Stimulated activated CD8-positive, alpha-beta memory T cell treated with anti-CD3 and anti-CD28 coated beads, Interleukin-7, amount 100 ng/mL, for 4 hours (primary cell): ENCODE measurements at regions not wholly inside any gene's neighbourhood (a gene's known extent, or its start where the extent isn't known, plus 50 kb on each side); places are given as distances from the start of the nearest gene placed in this dataset.
"Not testable (repeated sequence)": the region's sequence is repeated elsewhere in the genome, so short reads cannot be mapped to it uniquely, and the experiment has no call there.

ENCODE experiments used
- DNase-seq, 2 donors: peaks; one replicate each; pipeline ENCODE4 v3.0.0-alpha.2; 2020; ENCODE audit warnings: low read depth in 2 of 2

- no peak for DNase-seq
Measured at GRCh38 chr11:134728186-134728585, 316.1 kb upstream of the B3GAT1 start.

DNA sequence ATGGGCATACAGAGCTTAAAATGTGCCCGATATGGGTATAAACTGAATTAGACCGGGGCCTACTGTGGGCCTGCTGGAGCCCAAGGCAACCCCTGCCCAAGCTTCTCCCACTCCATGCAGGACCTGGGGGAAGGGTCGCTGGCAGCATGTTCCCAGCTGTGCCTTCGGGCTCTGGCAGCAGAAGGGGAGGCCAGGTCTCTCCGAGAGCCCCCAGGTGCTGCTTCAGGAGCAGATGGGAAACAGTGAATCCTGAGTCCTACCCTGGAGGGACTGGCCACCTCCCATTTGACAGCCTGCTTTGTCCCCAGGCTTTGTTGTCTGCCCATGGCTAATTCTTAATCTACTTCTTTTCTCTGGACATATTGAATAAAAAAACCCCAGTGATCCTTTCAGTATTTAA lies 315.6 kb upstream of the B3GAT1 start:
- DNase-seq: no peak

GRCh38 chr11:134727204-134727603 lies 315.2 kb upstream of the B3GAT1 start:
- DNase-seq: no peak

DNA sequence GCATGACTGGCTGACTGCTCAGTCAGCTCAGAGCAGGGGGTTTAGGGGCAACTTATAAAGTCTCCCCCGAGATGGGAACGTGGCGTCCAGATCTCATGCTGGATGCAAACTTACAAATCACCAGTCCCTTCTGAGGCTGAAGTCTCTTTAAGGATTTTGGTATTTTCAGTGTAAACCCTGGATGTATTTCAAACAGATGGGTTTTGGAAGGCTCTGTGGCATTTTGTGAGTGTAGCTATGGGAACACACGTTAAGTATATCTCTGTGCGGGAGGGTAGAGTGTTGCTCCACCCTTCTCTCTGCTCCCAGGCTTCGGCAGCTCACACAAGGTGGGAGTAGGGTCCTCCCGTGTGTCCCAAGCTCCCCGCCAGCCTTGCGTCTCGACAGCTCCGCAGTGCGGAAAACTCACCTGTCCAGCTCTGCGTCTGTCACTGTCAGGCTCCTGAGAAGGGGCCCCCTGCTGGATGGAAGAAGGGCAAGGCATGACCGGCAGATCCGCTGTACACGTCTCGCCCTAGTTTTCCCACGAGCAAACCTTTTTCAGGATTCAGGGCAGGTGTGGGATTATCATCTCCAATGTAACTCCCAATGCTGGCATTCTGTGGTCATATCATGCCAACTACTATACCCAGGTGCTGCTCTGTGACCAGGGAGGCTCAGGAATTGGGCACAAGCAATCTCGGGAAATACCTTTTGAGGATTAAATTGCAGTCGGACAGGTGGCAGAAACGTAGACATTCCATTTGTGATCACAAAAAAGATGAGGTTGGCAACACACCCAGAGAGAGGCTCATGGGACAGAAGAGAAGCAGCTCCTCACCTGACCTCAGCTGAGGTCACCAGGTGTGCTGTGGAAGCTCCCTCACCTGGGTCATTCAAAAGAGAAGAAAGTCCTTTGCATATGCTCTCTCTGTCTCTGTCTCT lies 313.9 kb upstream of the B3GAT1 start:
- no peak for DNase-seq

GRCh38 chr11:134725211-134725610 lies 313.2 kb upstream of the B3GAT1 start:
- no peak for DNase-seq

GRCh38 chr11:134724779-134725140 lies 312.7 kb upstream of the B3GAT1 start:
- DNase-seq: no peak

DNA sequence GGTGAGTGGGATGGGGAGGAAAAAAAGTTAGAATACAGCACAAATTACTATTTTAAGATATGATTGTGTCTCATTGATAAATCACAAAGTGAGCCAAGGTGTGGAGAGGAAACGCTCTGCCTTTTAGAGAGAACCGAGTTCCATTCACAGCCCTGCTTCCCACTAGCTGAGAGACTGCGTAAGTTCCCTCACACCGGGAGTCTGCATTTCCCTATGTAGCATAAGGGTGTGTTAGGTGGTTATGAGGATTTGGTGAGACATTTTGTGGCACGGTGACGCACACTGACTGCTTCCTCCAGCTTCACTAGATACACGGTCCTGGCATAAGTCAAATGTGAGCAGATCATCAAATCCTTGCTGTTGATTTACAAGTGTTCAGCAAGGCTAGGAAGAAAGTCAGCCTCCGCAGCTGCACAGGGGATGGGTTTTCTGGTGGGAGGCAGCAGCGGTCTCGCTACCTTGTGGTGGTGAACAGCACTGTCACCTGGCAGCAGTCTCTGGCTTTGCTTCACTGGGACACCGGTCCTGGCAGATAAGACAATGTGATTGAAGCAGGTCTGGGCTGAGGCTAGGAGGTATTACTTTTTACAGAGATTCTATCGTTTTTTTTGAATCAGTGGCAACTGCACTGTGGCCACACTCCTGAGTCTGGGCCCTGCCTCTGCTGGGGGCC lies 312.2 kb upstream of the B3GAT1 start:
- no peak for DNase-seq

DNA sequence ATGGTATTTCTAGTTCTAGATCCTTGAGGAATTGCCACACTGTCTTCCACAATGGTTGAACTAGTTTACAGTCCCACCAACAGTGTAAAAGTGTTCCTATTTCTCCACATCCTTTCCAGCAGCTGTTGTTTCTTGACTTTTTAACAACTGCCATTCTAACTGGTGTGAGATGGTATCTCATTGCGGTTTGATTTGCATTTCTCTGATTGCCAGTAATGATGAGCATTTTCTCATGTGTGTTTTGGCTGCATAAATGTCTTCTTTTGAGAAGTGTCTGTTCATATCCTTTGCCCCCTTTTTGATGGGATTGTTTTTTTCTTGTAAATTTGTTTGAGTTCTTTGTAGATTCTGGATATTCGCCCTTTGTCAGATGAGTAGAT lies 308.6 kb upstream of the B3GAT1 start:
- DNase-seq: not testable (repeated sequence)

GRCh38 chr11:134719940-134720690 lies 308.1 kb upstream of the B3GAT1 start:
- DNase-seq: not testable (repeated sequence)

DNA sequence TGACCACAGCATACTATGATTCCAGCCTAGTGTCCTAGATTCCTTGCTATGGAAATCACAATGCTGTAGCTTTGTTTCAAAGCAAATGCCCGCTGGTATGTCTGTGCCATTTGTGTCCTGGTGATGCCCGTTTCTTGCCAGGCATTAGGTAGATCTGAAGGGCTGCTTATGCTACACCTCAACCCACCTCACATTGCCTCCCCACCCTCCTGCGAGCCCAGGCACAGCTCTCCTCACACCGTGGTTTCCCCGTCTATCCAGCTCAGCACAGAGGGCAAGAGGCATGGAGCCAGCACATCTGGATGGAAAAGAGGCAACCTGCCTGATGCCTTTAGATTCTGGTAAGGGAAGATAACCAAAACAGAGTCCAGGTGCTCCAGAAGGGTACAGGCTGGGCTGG lies 307.4 kb upstream of the B3GAT1 start:
- DNase-seq: no peak

- no peak for DNase-seq
Measured at GRCh38 chr11:134716582-134716981, 304.5 kb upstream of the B3GAT1 start.

- DNase-seq: no peak
Measured at GRCh38 chr11:134714021-134714656, 302.1 kb upstream of the B3GAT1 start.

DNA sequence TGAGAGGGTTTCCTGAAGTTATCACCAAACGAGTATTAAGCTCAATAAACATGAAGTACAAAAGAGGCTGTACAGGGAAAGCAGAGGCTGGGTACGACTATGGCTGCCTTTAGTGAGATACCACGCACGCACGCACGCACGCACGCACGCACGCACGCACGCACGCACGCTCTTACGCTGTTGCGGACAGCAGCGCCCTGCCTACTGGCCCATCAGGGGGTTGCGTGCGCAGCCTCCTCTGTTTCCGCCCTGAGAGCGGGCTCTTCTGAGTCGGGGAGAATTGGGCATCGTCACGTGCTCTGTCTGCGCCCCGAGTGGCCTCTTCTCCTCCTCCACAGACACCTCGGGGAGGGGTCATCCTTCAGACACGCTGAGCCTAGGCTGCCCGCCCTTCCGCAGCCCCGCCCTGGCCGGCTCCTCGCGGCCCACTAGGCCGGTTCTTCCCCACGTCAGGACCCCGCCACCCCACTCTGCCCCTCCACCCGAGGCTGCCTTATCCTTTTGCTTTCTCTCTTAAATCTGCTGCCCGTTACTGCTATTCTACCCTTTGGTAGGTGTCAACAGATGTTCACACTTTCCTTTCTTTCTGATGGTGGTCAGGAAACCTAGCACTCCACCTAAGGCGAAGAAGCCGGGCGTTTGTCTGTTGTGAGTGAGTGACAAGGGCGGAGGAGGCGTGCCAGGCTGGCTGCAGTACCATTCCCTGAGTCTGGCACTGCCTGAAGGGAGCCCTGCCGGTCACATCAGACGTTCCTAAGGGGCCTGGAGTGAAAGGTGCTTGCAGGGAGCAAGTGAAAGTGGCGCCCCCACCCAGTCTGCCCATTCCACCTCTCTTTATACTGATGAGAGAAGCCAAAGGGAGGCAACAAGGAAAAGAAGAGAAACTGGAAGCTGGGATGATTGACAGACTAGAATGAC lies 300.4 kb upstream of the B3GAT1 start:
- no peak for DNase-seq

DNA sequence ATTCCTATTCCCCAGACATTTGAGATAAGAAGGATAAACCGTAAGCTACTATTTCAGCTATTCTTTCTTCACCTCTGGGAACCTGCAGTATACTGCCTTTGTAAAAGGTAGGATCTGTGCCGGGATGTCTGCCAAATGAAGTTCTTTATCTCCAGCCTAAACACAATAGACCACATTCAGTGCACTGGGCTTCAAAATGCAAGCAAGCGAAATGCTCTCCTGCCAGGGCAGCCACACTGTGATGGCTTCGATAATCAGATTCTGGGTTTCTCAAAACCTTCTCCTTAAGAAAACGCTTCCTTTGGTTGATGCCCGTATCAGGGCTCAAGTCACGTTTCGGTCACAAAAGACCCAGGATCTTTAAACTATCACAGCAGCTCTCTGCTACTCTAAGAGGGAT lies 299.5 kb upstream of the B3GAT1 start:
- DNase-seq: no peak

DNA sequence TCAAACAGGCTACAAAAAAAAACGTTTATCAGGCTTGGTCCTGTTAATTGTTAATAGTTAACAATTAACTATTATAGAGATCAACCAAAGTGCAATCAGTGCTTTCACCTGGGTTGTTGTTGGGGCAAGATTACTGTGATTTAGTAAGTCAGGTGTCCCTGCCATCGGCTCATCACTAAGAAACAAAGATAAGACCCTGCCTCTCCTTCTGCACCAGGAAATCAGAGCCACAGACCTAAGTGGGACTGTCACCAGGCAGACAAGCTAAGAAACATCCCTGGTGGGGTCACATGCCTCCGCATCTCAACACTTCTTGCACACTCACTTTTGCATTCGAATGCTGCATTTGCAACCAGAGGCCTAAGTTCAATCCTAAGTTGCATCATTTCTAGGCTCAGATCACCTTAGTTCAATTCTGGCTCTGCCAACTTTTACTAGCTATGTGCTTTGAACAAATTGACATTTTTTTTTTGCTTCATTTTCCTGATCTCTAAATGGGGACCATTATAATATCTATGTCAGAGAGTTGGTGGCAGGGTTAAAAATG lies 298.9 kb upstream of the B3GAT1 start:
- DNase-seq: no peak

- DNase-seq: no peak
Measured at GRCh38 chr11:134705858-134706257, 293.8 kb upstream of the B3GAT1 start.

- DNase-seq: no peak
Measured at GRCh38 chr11:134702827-134703226, 290.8 kb upstream of the B3GAT1 start.

DNA sequence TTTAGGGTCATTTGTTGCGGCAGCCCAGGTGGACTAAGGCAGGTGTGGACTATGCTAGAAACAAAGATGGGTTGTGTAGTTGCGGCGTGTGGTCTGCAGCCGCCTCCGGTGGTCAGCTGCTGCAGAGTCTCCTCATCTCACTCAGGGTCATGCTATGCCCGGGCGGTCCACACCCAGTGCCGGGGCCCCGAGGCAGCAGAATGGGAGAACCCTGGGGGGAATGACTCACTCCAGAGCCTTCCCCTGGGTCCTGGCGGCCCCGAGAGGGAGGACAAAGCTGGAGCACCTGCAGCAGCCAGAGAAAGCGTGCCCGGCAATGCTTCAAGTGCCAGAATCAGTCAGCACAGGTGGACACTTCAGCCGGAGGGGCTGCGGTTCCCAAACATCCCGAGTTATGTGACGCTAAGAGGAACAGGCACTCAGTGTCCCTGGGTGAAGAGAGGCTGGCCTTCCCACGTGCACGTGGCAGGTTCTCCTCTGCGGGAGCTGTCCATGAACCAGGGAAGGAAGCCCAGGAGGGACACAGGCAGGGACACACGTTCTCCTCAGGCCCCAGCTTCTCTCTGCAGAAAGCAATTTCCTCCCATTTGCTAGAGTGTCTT lies 289.6 kb upstream of the B3GAT1 start:
- no peak for DNase-seq

- DNase-seq: no peak
Measured at GRCh38 chr11:134700101-134700640, 288.1 kb upstream of the B3GAT1 start.

DNA sequence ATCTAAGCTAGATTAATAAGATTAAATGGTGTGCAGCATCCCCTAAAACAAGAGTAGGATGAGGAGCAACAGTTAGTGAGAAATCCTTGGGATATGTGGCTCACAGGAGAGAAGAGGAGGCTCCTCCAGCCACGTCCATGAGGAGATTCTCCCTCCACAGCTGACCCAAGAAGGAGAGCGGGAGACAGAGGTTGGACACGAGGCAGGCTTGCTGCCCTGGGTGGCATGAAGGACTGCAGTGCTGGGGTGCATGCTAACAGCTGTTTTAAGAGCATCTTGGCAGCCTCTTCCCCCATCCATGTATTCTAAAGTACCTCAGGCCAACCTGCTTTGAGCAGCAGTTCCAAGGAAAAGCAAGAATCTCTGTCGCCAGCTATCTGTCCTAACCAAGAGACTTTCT lies 284.4 kb upstream of the B3GAT1 start:
- DNase-seq: no peak
